A673 (cell line): ENCODE measurements at regions not wholly inside any gene's neighbourhood (a gene's known extent, or its start where the extent isn't known, plus 50 kb on each side); places are given as distances from the start of the nearest gene placed in this dataset.

Experiments used
- CTCF ChIP-seq: fragments of 300-800, 200-600 bp; sonication (generic); conservative IDR thresholded peaks from 2 replicates; pipeline ENCODE4 v1.5.1; 2017; ENCODE audit warnings: low read depth, mild to moderate bottlenecking, antibody characterized with exemption, low read length, moderate library complexity, mixed read lengths
- EZH2 ChIP-seq: fragments of 200-600 bp; sonication (generic); IDR thresholded peaks from 2 replicates; pipeline ENCODE4 v1.6.1; 2017; ENCODE audit warnings: borderline replicate concordance, low read depth, mild to moderate bottlenecking, mixed read lengths, antibody characterized with exemption, low read length; ENCODE audit not compliant: poor library complexity, severe bottlenecking

GRCh38 chrX:21004835-21005234, 369.4 kb upstream of the CNKSR2 start:
- no peak for TF ChIP-seq CTCF
- no peak for TF ChIP-seq EZH2
